ENCODE measurements at regions not wholly inside any gene's neighbourhood (a gene's known extent, or its start where the extent isn't known, plus 50 kb on each side); places are given as distances from the start of the nearest gene placed in this dataset.
"Not testable (repeated sequence)": the region's sequence is repeated elsewhere in the genome, so short reads cannot be mapped to it uniquely, and the experiment has no call there.

- Mint-ChIP-seq H3K9me3 (peaks cover 2% of the 10 kb centered on the region), H3K4me3 (no peak overlapping the region), H3K4me1 (peaks cover 10% of the 10 kb centered on the region), H3K27ac (no peak overlapping the region), H3K27me3 (peaks cover 6% of the 10 kb centered on the region), H3K36me3 (no peaks in the 10 kb centered on the region)
- ATAC-seq (ENCODE audit: low read depth) (no peak), DNase-seq (no peak)
- POLR2A ChIA-PET, result no interaction called here
Observed at GRCh38 chr3:18225709-18226108, 199.4 kb downstream of the SATB1 start.

GRCh38 chr3:18224426-18224825 lies 200.7 kb downstream of the SATB1 start:
- Mint-ChIP-seq H3K4me1 (peaks cover 10% of the 10 kb centered on the region), H3K27me3 (peaks cover 6% of the 10 kb centered on the region), H3K9me3 (peaks cover 2% of the 10 kb centered on the region), H3K36me3 (no peaks in the 10 kb centered on the region), H3K27ac (no peak overlapping the region), H3K4me3 (no peak overlapping the region)
- POLR2A ChIA-PET, result no interaction called here
- no peak for ATAC-seq (ENCODE audit: low read depth)
- DNase-seq, result no peak

GRCh38 chr3:18223974-18224373 lies 201.2 kb downstream of the SATB1 start:
- H3K9me3 Mint-ChIP-seq, result peaks cover 2% of the 10 kb centered on the region

GRCh38 chr3:18223571-18223970 lies 201.6 kb downstream of the SATB1 start:
- Mint-ChIP-seq H3K27ac (peak overlapping the region; percentile 64), H3K9me3 (peaks cover 2% of the 10 kb centered on the region), H3K4me1 (peaks cover 10% of the 10 kb centered on the region), H3K36me3 (no peaks in the 10 kb centered on the region), H3K4me3 (no peak overlapping the region), H3K27me3 (peaks cover 6% of the 10 kb centered on the region)
- POLR2A ChIA-PET, result no interaction called here
- DNase-seq, result no peak
- peak; percentile 70 for ATAC-seq (ENCODE audit: low read depth)

More at GRCh38 chr3:18223974-18224373, 201.2 kb downstream of the SATB1 start:
- Mint-ChIP-seq H3K4me1 (peaks cover 10% of the 10 kb centered on the region), H3K4me3 (no peak overlapping the region), H3K36me3 (no peaks in the 10 kb centered on the region), H3K27me3 (peaks cover 6% of the 10 kb centered on the region), H3K27ac (no peak overlapping the region)
- POLR2A ChIA-PET, result no interaction called here
- ATAC-seq (ENCODE audit: low read depth), result no peak
- no peak for DNase-seq

GRCh38 chr3:18222686-18223085 lies 202.5 kb downstream of the SATB1 start:
- no peak overlapping the region for H3K4me3 Mint-ChIP-seq
- no peak for DNase-seq
- POLR2A ChIA-PET, result no interaction called here
- no peak for ATAC-seq (ENCODE audit: low read depth)
- H3K27ac Mint-ChIP-seq, result no peak overlapping the region
- peaks cover 10% of the 10 kb centered on the region for H3K4me1 Mint-ChIP-seq
- peaks cover 2% of the 10 kb centered on the region for H3K9me3 Mint-ChIP-seq
- H3K36me3 Mint-ChIP-seq, result no peaks in the 10 kb centered on the region
- no peaks in the 10 kb centered on the region for H3K27me3 Mint-ChIP-seq

GRCh38 chr3:18217507-18218174 lies 207.5 kb downstream of the SATB1 start:
- Mint-ChIP-seq H3K36me3 (no peaks in the 10 kb centered on the region), H3K27me3 (no peaks in the 10 kb centered on the region), H3K9me3 (peaks cover 1% of the 10 kb centered on the region), H3K4me1 (peaks cover 2% of the 10 kb centered on the region), H3K4me3 (no peak overlapping the region), H3K27ac (no peak overlapping the region)
- ATAC-seq (ENCODE audit: low read depth), result no peak
- no peak for DNase-seq
- POLR2A ChIA-PET, result no interaction called here

GRCh38 chr3:18216996-18217395 lies 208.1 kb downstream of the SATB1 start:
- ATAC-seq (ENCODE audit: low read depth) (no peak), DNase-seq (no peak)
- Mint-ChIP-seq H3K27me3 (no peaks in the 10 kb centered on the region), H3K9me3 (peaks cover 1% of the 10 kb centered on the region), H3K27ac (no peak overlapping the region), H3K4me1 (peaks cover 2% of the 10 kb centered on the region), H3K36me3 (no peaks in the 10 kb centered on the region), H3K4me3 (no peak overlapping the region)
- POLR2A ChIA-PET, result no interaction called here

- DNase-seq (no peak), ATAC-seq (ENCODE audit: low read depth) (peak; percentile 78)
- Mint-ChIP-seq H3K27ac (no peak overlapping the region), H3K4me1 (peaks cover 2% of the 10 kb centered on the region), H3K4me3 (no peak overlapping the region), H3K36me3 (no peaks in the 10 kb centered on the region), H3K27me3 (no peaks in the 10 kb centered on the region), H3K9me3 (peaks cover 1% of the 10 kb centered on the region)
- POLR2A ChIA-PET, result no interaction called here
Observed at GRCh38 chr3:18215639-18216038, 209.5 kb downstream of the SATB1 start.

- POLR2A ChIA-PET, result no interaction called here
- ATAC-seq (ENCODE audit: low read depth), result no peak
- Mint-ChIP-seq H3K27me3 (no peaks in the 10 kb centered on the region), H3K36me3 (no peaks in the 10 kb centered on the region), H3K4me3 (no peak overlapping the region), H3K4me1 (peaks cover 2% of the 10 kb centered on the region), H3K9me3 (no peaks in the 10 kb centered on the region), H3K27ac (no peak overlapping the region)
- DNase-seq, result no peak
Observed at GRCh38 chr3:18211116-18211515, 214.0 kb downstream of the SATB1 start.

GRCh38 chr3:18208856-18209255 lies 216.3 kb downstream of the SATB1 start:
- ATAC-seq (ENCODE audit: low read depth) (no peak), DNase-seq (no peak)
- Mint-ChIP-seq H3K4me3 (no peak overlapping the region), H3K9me3 (no peaks in the 10 kb centered on the region), H3K36me3 (no peaks in the 10 kb centered on the region), H3K27me3 (no peaks in the 10 kb centered on the region), H3K27ac (no peak overlapping the region), H3K4me1 (no peaks in the 10 kb centered on the region)
- POLR2A ChIA-PET, result no interaction called here

- ATAC-seq (ENCODE audit: low read depth) (no peak), DNase-seq (no peak)
- H3K27me3 Mint-ChIP-seq, result no peaks in the 10 kb centered on the region
- H3K36me3 Mint-ChIP-seq, result no peaks in the 10 kb centered on the region
- H3K4me3 Mint-ChIP-seq, result no peak overlapping the region
- POLR2A ChIA-PET, result no interaction called here
- no peaks in the 10 kb centered on the region for H3K4me1 Mint-ChIP-seq
- H3K9me3 Mint-ChIP-seq, result no peaks in the 10 kb centered on the region
- H3K27ac Mint-ChIP-seq, result no peak overlapping the region
Observed at GRCh38 chr3:18208091-18208490, 217.0 kb downstream of the SATB1 start.

GRCh38 chr3:18207226-18207625 lies 217.9 kb downstream of the SATB1 start:
- ATAC-seq (ENCODE audit: low read depth) (no peak), DNase-seq (no peak)
- Mint-ChIP-seq H3K27ac (no peak overlapping the region), H3K4me1 (no peaks in the 10 kb centered on the region), H3K36me3 (no peaks in the 10 kb centered on the region), H3K9me3 (no peaks in the 10 kb centered on the region), H3K4me3 (no peak overlapping the region), H3K27me3 (no peaks in the 10 kb centered on the region)
- POLR2A ChIA-PET, result no interaction called here

- H3K4me1 Mint-ChIP-seq; H3K4me3 Mint-ChIP-seq; H3K9me3 Mint-ChIP-seq; H3K27ac Mint-ChIP-seq; DNase-seq; H3K27me3 Mint-ChIP-seq; H3K36me3 Mint-ChIP-seq; POLR2A ChIA-PET; ATAC-seq (ENCODE audit: low read depth): not testable (repeated sequence)
Observed at GRCh38 chr3:18205701-18206100, 219.4 kb downstream of the SATB1 start.

GRCh38 chr3:18201315-18201714 lies 223.8 kb downstream of the SATB1 start:
- Mint-ChIP-seq H3K4me3 (no peak overlapping the region), H3K27me3 (no peaks in the 10 kb centered on the region), H3K36me3 (no peaks in the 10 kb centered on the region), H3K27ac (no peak overlapping the region), H3K9me3 (peaks cover 7% of the 10 kb centered on the region), H3K4me1 (no peaks in the 10 kb centered on the region)
- DNase-seq (no peak), ATAC-seq (ENCODE audit: low read depth) (no peak)
- POLR2A ChIA-PET, result no interaction called here

- Mint-ChIP-seq H3K27me3 (peaks cover 2% of the 10 kb centered on the region), H3K4me3 (no peak overlapping the region), H3K4me1 (no peaks in the 10 kb centered on the region), H3K9me3 (peaks cover 10% of the 10 kb centered on the region), H3K36me3 (no peaks in the 10 kb centered on the region), H3K27ac (no peak overlapping the region)
- no peak for ATAC-seq (ENCODE audit: low read depth)
- no peak for DNase-seq
- POLR2A ChIA-PET, result no interaction called here
Observed at GRCh38 chr3:18199757-18200156, 225.4 kb downstream of the SATB1 start.

All from activated naive CD8-positive, alpha-beta T cell treated with anti-CD3 and anti-CD28 coated beads, Interleukin-2, amount 10 ng/mL, durations not matched to agents 7 days and 5 days (primary cell).